Heart right ventricle (tissue), 16 donors: ENCODE measurements at regions not wholly inside any gene's neighbourhood (a gene's known extent, or its start where the extent isn't known, plus 50 kb on each side); places are given as distances from the start of the nearest gene placed in this dataset.

ENCODE experiments used
- ATAC-seq, 8 donors: fragments of 200-7000 bp; cut with Tn5 transposase; one replicate each; pipeline ENCODE4 v1.9.1; 2020; ENCODE audit warnings: mild to moderate bottlenecking in 8 of 8, moderate library complexity in 8 of 8, moderate number of reproducible peaks in 1 of 8
- DNase-seq, 2 donors: peaks; one replicate each; pipeline ENCODE4 v3.0.0-alpha.2; 2020
- H3K27ac ChIP-seq, 10 donors: fragments of 200-600 bp; sonication (generic) in 2 of 10; one replicate each; pipeline versions ENCODE4 v1.5.0 to v1.8.0; 2020 to 2022; ENCODE audit warnings: mild to moderate bottlenecking in 3 of 10
- H3K27me3 ChIP-seq, 7 donors: fragments of 200-600 bp; one replicate each; pipeline ENCODE4 v1.8.0; 2021 to 2022; ENCODE audit warnings: mild to moderate bottlenecking in 2 of 7
- H3K36me3 ChIP-seq, 9 donors: fragments of 200-600 bp; sonication (generic) in 1 of 9; one replicate each; pipeline versions ENCODE4 v1.5.0 to v1.8.0; 2020 to 2022; ENCODE audit warnings: mild to moderate bottlenecking in 2 of 9
- H3K4me1 ChIP-seq, 9 donors: fragments of 200-600 bp; sonication (generic) in 1 of 9; one replicate each; pipeline versions ENCODE4 v1.5.0 to v1.8.0; 2020 to 2022; ENCODE audit warnings: mild to moderate bottlenecking in 4 of 9
- H3K4me3 ChIP-seq, 10 donors: fragments of 200-600 bp; sonication (generic) in 2 of 10; one replicate each; pipeline versions ENCODE4 v1.5.0 to v1.8.0; 2020 to 2022; ENCODE audit warnings: mild to moderate bottlenecking in 7 of 10, moderate library complexity in 2 of 10
- H3K9me3 ChIP-seq, 11 donors: fragments of 200-600 bp in 10 of 11; sonication (generic) in 2 of 11; one replicate each; pipeline versions ENCODE4 v1.5.0 to v1.8.0; 2013 to 2022; ENCODE audit warnings: mild to moderate bottlenecking in 2 of 11, control low read depth in 1 of 11, moderate library complexity in 1 of 11
- CTCF ChIP-seq, 9 donors: fragments of 200-600 bp; sonication (generic) in 2 of 9; IDR thresholded peaks; one replicate each; pipeline versions ENCODE4 v1.5.0 to v1.8.0; 2021 to 2022; ENCODE audit warnings: antibody characterized with exemption in 9 of 9, mild to moderate bottlenecking in 5 of 9, moderate library complexity in 1 of 9
- WGBS, 2 donors: extraction: QIAGEN DNeasy Blood & Tissue Kit; methylation state at CpG; one replicate each; pipeline ENCODE4 v1.1.7; 2013; ENCODE audit warnings: inconsistent platforms in 1 of 2; 5-methylcytosine and 5-hydroxymethylcytosine counted together
- intact Hi-C, 10 donors: fragments of 100-400 bp; cut with DNase I; formaldehyde crosslinking; loops; one replicate each; pipeline versions ENCODE4 v1.11.1 to v1.14.2; 2022
- donor health status: Arrhythmogenic right ventricular cardiomyopathy.
- donor health status: ischemic (EF 13 %, LVEDD 7.1; RV severe dilation, severe dysfunction).
- donor health status: healthy with polysubstance abuse.
- donor health status: DM: no; HTN: yes; CAD: no.
- donor health status: DM: no; HTN: no; CAD: no.
- donor health status: ischemic (EF 25% LVEDD 6.9; RV normal size, moderate dysfunction).
- donor health status: ischemic (EF 25% LVEDD 5.7; RV mildly dilated, moderate dysfunction).
- donor health status: healthy.
- donor health status: DM: yes; HTN: yes; CAD: no.
- donor health status: Ischemic cardiomyopathy.
- donor health status: ischemic (EF 35%, LVEDD 5.7; RV mildly dilated, moderate dysfunction).
- donor health status: nonischemic (EF 11% LVEDD 7.7; RV severe dilation, severe dysfunction).
- donor health status: DM: yes; HTN: yes; CAD: no.
- donor health status: PGD.
- donor health status: ischemic (EF 29% LVEDD 5.4; RV normal size, mild dysfunction).
- donor health status: nonischemic (EF 23%, LVEDD 6.1; RV moderate dilation, normal function).

GRCh38 chr6:169935861-169936260, 184.4 kb downstream of the ERMARD start:
- no peak for ATAC-seq
- WGBS, 2 donors, result 93 to 94% methylated on average over 8 of the region's 8 CpGs
- Histone ChIP-seq H3K4me3 (no peak overlapping the region), H3K9me3 (no peaks in the 10 kb centered on the region), H3K27me3 (peaks cover 0 to 51% (median 21%) of the 10 kb centered on the region in 7 donors), H3K4me1 (peaks cover 0 to 20% (median 8%) of the 10 kb centered on the region in 9 donors), H3K36me3 (no peaks in the 10 kb centered on the region), H3K27ac (no peak overlapping the region)
- no peak for DNase-seq
- intact Hi-C loops, result loop anchor here in 2 of 10 donors (10.0 kb wide), 1 partner anchor 101 kb away; no protein-coding TSS in a partner anchor
- no peak for TF ChIP-seq CTCF (IDR thresholded peaks at IDR 0.05)

- ATAC-seq (no peak), DNase-seq (no peak)
- H3K4me3 ChIP-seq, result no peak overlapping the region
- H3K4me1 ChIP-seq, result peaks cover 0 to 20% (median 8%) of the 10 kb centered on the region in 9 donors
- H3K9me3 ChIP-seq, result no peaks in the 10 kb centered on the region
- WGBS, 2 donors, result 86 to 87% methylated on average over 14 of the region's 14 CpGs
- H3K27ac ChIP-seq, result no peak overlapping the region
- H3K36me3 ChIP-seq, result no peaks in the 10 kb centered on the region
- peaks cover 0 to 47% (median 18%) of the 10 kb centered on the region in 7 donors for H3K27me3 ChIP-seq
- intact Hi-C loops, result loop anchor here in 2 of 10 donors (10.0 kb wide), 1 partner anchor 101 kb away; no protein-coding TSS in a partner anchor
- no peak for TF ChIP-seq CTCF (IDR thresholded peaks at IDR 0.05)
These were observed 183.9 kb downstream of the ERMARD start for GRCh38 chr6:169935348-169935718.

GRCh38 chr6:169934699-169935347, 183.4 kb downstream of the ERMARD start:
- Histone ChIP-seq H3K27me3 (peaks cover 0 to 41% (median 14%) of the 10 kb centered on the region in 7 donors), H3K4me1 (peaks cover 0 to 20% (median 8%) of the 10 kb centered on the region in 9 donors), H3K9me3 (no peaks in the 10 kb centered on the region), H3K27ac (no peak overlapping the region), H3K4me3 (no peak overlapping the region), H3K36me3 (no peaks in the 10 kb centered on the region)
- intact Hi-C loops, result loop anchor here in 2 of 10 donors (10.0 kb wide), 1 partner anchor 100 kb away; no protein-coding TSS in a partner anchor
- TF ChIP-seq CTCF (IDR thresholded peaks at IDR 0.05), result no peak
- 78 to 81% methylated on average over 22 of the region's 22 CpGs for WGBS, 2 donors
- no peak for DNase-seq
- peak in 2 of 8 donors; percentile 15 to 20 for ATAC-seq

- Histone ChIP-seq H3K27ac (no peak overlapping the region), H3K4me1 (peaks cover 0 to 20% (median 8%) of the 10 kb centered on the region in 9 donors), H3K4me3 (peak overlapping the region in 1 of 10 donors; percentile 15), H3K27me3 (peaks cover 0 to 34% (median 14%) of the 10 kb centered on the region in 7 donors), H3K9me3 (no peaks in the 10 kb centered on the region), H3K36me3 (no peaks in the 10 kb centered on the region)
- DNase-seq (peak; percentile 54 to 74), ATAC-seq (peak; percentile 83 to 93 (median 90))
- WGBS, 2 donors, result 57 to 72% methylated on average over 37 of the region's 37 CpGs
- TF ChIP-seq CTCF (IDR thresholded peaks at IDR 0.05), result no peak
- intact Hi-C loops, result loop anchor here in 2 of 10 donors (10.0 kb wide), 1 partner anchor 99 kb away; no protein-coding TSS in a partner anchor
These were observed 182.6 kb downstream of the ERMARD start for GRCh38 chr6:169933839-169934698.
